ENCODE measurements at regions not wholly inside any gene's neighbourhood (a gene's known extent, or its start where the extent isn't known, plus 50 kb on each side); places are given as distances from the start of the nearest gene placed in this dataset.

- TF ChIP-seq CTCF (IDR thresholded peaks at IDR 0.05; ENCODE audit: low read depth, low read length): no peak
- DNase-seq (ENCODE audit: extremely low read depth, low read depth): no peak
Measured at GRCh38 chr2:56707650-56708049, 523.9 kb downstream of the CCDC85A start.

- DNase-seq (ENCODE audit: extremely low read depth, low read depth): no peak
- TF ChIP-seq CTCF (IDR thresholded peaks at IDR 0.05; ENCODE audit: low read depth, low read length): no peak
Measured at GRCh38 chr2:56709181-56709580, 525.4 kb downstream of the CCDC85A start.

DNA sequence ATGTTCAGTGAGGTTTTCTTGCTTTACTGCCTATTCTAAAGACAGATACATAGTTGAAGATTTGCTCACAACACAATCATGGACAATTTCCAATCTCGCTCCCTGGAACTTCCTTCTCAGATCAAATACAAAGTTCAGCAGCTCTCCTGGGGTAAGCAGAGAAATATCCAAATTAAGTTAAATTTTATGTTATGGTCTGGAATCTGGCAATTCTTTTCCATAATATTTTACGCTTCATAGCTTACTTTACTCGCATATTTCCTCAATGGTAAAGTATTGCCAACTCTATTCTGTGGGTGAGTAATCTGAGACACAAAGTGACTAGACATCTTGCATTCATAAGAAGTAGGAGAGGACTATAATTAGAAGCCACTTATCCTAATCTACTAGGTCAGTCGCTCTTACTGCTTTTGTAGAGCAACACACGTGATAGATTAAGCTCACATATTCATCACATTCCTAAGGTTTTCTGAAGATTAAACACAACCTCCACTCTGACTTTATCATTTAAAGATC lies 529.4 kb downstream of the CCDC85A start:
- peak; percentile 60 for DNase-seq (ENCODE audit: extremely low read depth, low read depth)
- TF ChIP-seq CTCF (IDR thresholded peaks at IDR 0.05; ENCODE audit: low read depth, low read length): no peak

DNA sequence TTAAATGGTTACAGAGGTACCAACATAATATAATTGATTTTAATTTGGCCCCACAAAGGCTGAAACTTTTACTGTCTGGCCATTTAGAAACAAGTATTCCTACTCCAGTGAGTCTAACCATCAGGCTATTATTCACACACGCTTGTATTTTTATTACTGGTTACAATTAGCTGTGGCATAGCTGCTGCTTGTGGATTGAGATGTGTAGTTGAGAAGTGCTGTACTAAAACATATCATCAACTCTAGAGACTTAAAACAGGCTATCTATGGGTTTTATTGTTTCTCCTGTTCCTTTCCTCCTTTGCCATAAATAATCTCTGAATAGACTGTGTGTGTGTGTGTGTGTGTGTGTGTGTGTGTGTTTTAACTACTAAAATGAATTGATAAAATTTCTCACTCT lies 530.2 kb downstream of the CCDC85A start:
- no peak for TF ChIP-seq CTCF (IDR thresholded peaks at IDR 0.05; ENCODE audit: low read depth, low read length)
- no peak for DNase-seq (ENCODE audit: extremely low read depth, low read depth)

GRCh38 chr2:56714400-56714799 lies 530.6 kb downstream of the CCDC85A start:
- no peak for DNase-seq (ENCODE audit: extremely low read depth, low read depth)
- TF ChIP-seq CTCF (IDR thresholded peaks at IDR 0.05; ENCODE audit: low read depth, low read length): no peak

DNA sequence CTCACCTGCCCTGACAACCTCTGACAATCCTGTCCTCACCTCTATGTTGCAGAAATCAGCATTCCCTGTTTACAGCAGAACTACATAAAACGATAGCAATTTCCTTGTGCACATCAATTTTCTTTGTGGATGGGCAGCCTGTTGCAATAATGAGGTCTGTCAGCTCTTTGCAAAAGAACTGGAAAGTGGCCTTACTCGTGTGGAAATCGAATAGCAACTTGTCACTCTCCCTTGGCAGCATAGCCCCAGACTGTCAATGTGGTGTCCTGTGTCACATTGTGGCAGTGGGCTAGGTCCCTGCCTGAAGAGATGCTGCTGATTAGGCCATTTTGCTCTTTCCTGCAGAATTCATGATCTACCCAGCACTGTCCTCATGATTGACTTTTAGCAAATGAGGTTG lies 531.9 kb downstream of the CCDC85A start:
- no peak for TF ChIP-seq CTCF (IDR thresholded peaks at IDR 0.05; ENCODE audit: low read depth, low read length)
- no peak for DNase-seq (ENCODE audit: extremely low read depth, low read depth)

DNA sequence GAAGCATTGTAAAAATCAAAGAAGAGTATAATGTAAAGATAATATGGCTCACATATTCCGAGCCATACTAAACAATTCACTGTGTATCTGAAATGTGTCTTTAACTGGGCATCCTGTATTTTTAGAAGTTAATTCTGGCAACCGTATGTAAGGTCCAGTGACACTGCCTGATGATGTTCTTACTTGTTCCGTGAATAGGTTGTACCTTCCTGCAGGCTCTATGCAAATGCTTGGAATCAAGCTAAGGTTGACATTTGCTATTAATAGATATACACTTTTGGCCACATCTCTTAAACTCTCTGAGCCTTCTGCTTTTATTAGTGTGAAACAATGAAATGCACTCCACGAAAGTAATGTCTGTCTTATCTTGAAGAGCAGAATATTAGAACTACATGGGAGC lies 534.6 kb downstream of the CCDC85A start:
- DNase-seq (ENCODE audit: extremely low read depth, low read depth): no peak

More for the DNA sequence above, 534.6 kb downstream of the CCDC85A start:
- no peak for TF ChIP-seq CTCF (IDR thresholded peaks at IDR 0.05; ENCODE audit: low read depth, low read length)

Data from AG09319 (cell line).